ENCODE measurements at regions not wholly inside any gene's neighbourhood (a gene's known extent, or its start where the extent isn't known, plus 50 kb on each side); places are given as distances from the start of the nearest gene placed in this dataset.

GRCh38 chr18:60646725-60647124 is 274.1 kb upstream of the MC4R start:
- no peaks in the 10 kb centered on the region for H3K4me1 ChIP-seq
- H3K27me3 ChIP-seq, result no peaks in the 10 kb centered on the region
- no peak for DNase-seq (ENCODE audit: low spot score)
- no peaks in the 10 kb centered on the region for H3K36me3 ChIP-seq
- no peak overlapping the region for H3K4me3 ChIP-seq
- TF ChIP-seq CTCF (IDR thresholded peaks at IDR 0.05), result no peak
- H3K27ac ChIP-seq, result no peak overlapping the region
- H3K9me3 ChIP-seq, result no peaks in the 10 kb centered on the region

GRCh38 chr18:60649107-60649506 is 276.5 kb upstream of the MC4R start:
- no peak overlapping the region for H3K27ac ChIP-seq
- no peaks in the 10 kb centered on the region for H3K27me3 ChIP-seq
- H3K4me1 ChIP-seq, result no peaks in the 10 kb centered on the region
- DNase-seq (ENCODE audit: low spot score), result no peak
- H3K4me3 ChIP-seq, result no peak overlapping the region
- no peaks in the 10 kb centered on the region for H3K36me3 ChIP-seq
- H3K9me3 ChIP-seq, result no peaks in the 10 kb centered on the region
- no peak for TF ChIP-seq CTCF (IDR thresholded peaks at IDR 0.05)

GRCh38 chr18:60649842-60650536 is 277.4 kb upstream of the MC4R start:
- Histone ChIP-seq H3K4me3 (no peak overlapping the region), H3K4me1 (no peaks in the 10 kb centered on the region), H3K27ac (no peak overlapping the region), H3K9me3 (no peaks in the 10 kb centered on the region), H3K27me3 (no peaks in the 10 kb centered on the region), H3K36me3 (no peaks in the 10 kb centered on the region)
- DNase-seq (ENCODE audit: low spot score), result no peak
- no peak for TF ChIP-seq CTCF (IDR thresholded peaks at IDR 0.05)

- H3K4me3 ChIP-seq, result no peak overlapping the region
- no peaks in the 10 kb centered on the region for H3K4me1 ChIP-seq
- no peak for DNase-seq (ENCODE audit: low spot score)
- TF ChIP-seq CTCF (IDR thresholded peaks at IDR 0.05), result no peak
- H3K9me3 ChIP-seq, result no peaks in the 10 kb centered on the region
- no peak overlapping the region for H3K27ac ChIP-seq
- no peaks in the 10 kb centered on the region for H3K27me3 ChIP-seq
- no peaks in the 10 kb centered on the region for H3K36me3 ChIP-seq
Observed at GRCh38 chr18:60654298-60654697, 281.7 kb upstream of the MC4R start.

- no peak for TF ChIP-seq CTCF (IDR thresholded peaks at IDR 0.05)
- Histone ChIP-seq H3K4me1 (no peaks in the 10 kb centered on the region), H3K36me3 (no peaks in the 10 kb centered on the region), H3K27ac (no peak overlapping the region), H3K27me3 (no peaks in the 10 kb centered on the region), H3K4me3 (no peak overlapping the region), H3K9me3 (no peaks in the 10 kb centered on the region)
- DNase-seq (ENCODE audit: low spot score), result no peak
Observed at GRCh38 chr18:60656553-60656952, 284.0 kb upstream of the MC4R start.

- H3K36me3 ChIP-seq, result no peaks in the 10 kb centered on the region
- H3K27me3 ChIP-seq, result no peaks in the 10 kb centered on the region
- DNase-seq (ENCODE audit: low spot score), result no peak
- TF ChIP-seq CTCF (IDR thresholded peaks at IDR 0.05), result no peak
- H3K4me3 ChIP-seq, result no peak overlapping the region
- no peaks in the 10 kb centered on the region for H3K9me3 ChIP-seq
- no peaks in the 10 kb centered on the region for H3K4me1 ChIP-seq
- H3K27ac ChIP-seq, result no peak overlapping the region
Observed at GRCh38 chr18:60662491-60662890, 289.9 kb upstream of the MC4R start.
